ENCODE measurements at regions not wholly inside any gene's neighbourhood (a gene's known extent, or its start where the extent isn't known, plus 50 kb on each side); places are given as distances from the start of the nearest gene placed in this dataset.

- no peak overlapping the region for H3K27ac ChIP-seq (ENCODE audit: low read length)
- H3K4me3 ChIP-seq (ENCODE audit: low read length): no peak overlapping the region
- peaks cover 16% of the 10 kb centered on the region for H3K27me3 ChIP-seq (ENCODE audit: control insufficient read depth, insufficient read depth, low read length)
- no peaks in the 10 kb centered on the region for H3K9me3 ChIP-seq (ENCODE audit: control insufficient read depth, low read depth, low read length)
- H3K9ac ChIP-seq (ENCODE audit: low read length): no peak overlapping the region
- no peaks in the 10 kb centered on the region for H3K4me1 ChIP-seq (ENCODE audit: control insufficient read depth, low read depth, low read length)
- no peaks in the 10 kb centered on the region for H3K36me3 ChIP-seq (ENCODE audit: control insufficient read depth, low read depth, low read length)
Observed at GRCh38 chr20:2203436-2203835, 92.4 kb upstream of the TGM3 start.

GRCh38 chr20:2204021-2204420 lies 91.8 kb upstream of the TGM3 start:
- H3K9me3 ChIP-seq (ENCODE audit: control insufficient read depth, low read depth, low read length): no peaks in the 10 kb centered on the region
- no peaks in the 10 kb centered on the region for H3K4me1 ChIP-seq (ENCODE audit: control insufficient read depth, low read depth, low read length)
- H3K4me3 ChIP-seq (ENCODE audit: low read length): no peak overlapping the region
- H3K36me3 ChIP-seq (ENCODE audit: control insufficient read depth, low read depth, low read length): no peaks in the 10 kb centered on the region
- H3K9ac ChIP-seq (ENCODE audit: low read length): no peak overlapping the region
- H3K27me3 ChIP-seq (ENCODE audit: control insufficient read depth, insufficient read depth, low read length): peaks cover 21% of the 10 kb centered on the region
- no peak overlapping the region for H3K27ac ChIP-seq (ENCODE audit: low read length)

GRCh38 chr20:2206957-2207769 lies 88.6 kb upstream of the TGM3 start:
- H3K27me3 ChIP-seq (ENCODE audit: control insufficient read depth, insufficient read depth, low read length): peaks cover 22% of the 10 kb centered on the region
- H3K36me3 ChIP-seq (ENCODE audit: control insufficient read depth, low read depth, low read length): no peaks in the 10 kb centered on the region
- peak overlapping the region; percentile 66 for H3K4me3 ChIP-seq (ENCODE audit: low read length)
- peak overlapping the region; percentile 40 for H3K9ac ChIP-seq (ENCODE audit: low read length)
- no peak overlapping the region for H3K27ac ChIP-seq (ENCODE audit: low read length)
- no peaks in the 10 kb centered on the region for H3K4me1 ChIP-seq (ENCODE audit: control insufficient read depth, low read depth, low read length)
- H3K9me3 ChIP-seq (ENCODE audit: control insufficient read depth, low read depth, low read length): no peaks in the 10 kb centered on the region

- Histone ChIP-seq H3K9ac (ENCODE audit: low read length) (no peak overlapping the region), H3K27ac (ENCODE audit: low read length) (no peak overlapping the region), H3K27me3 (ENCODE audit: control insufficient read depth, insufficient read depth, low read length) (peaks cover 22% of the 10 kb centered on the region), H3K9me3 (ENCODE audit: control insufficient read depth, low read depth, low read length) (no peaks in the 10 kb centered on the region), H3K4me1 (ENCODE audit: control insufficient read depth, low read depth, low read length) (no peaks in the 10 kb centered on the region), H3K36me3 (ENCODE audit: control insufficient read depth, low read depth, low read length) (no peaks in the 10 kb centered on the region), H3K4me3 (ENCODE audit: low read length) (peak overlapping the region; percentile 66)
Observed at GRCh38 chr20:2207770-2208097, 88.1 kb upstream of the TGM3 start.

GRCh38 chr20:2208897-2209296 lies 86.9 kb upstream of the TGM3 start:
- H3K9ac ChIP-seq (ENCODE audit: low read length): no peak overlapping the region
- no peaks in the 10 kb centered on the region for H3K9me3 ChIP-seq (ENCODE audit: control insufficient read depth, low read depth, low read length)
- no peak overlapping the region for H3K4me3 ChIP-seq (ENCODE audit: low read length)
- no peaks in the 10 kb centered on the region for H3K4me1 ChIP-seq (ENCODE audit: control insufficient read depth, low read depth, low read length)
- peaks cover 22% of the 10 kb centered on the region for H3K27me3 ChIP-seq (ENCODE audit: control insufficient read depth, insufficient read depth, low read length)
- H3K36me3 ChIP-seq (ENCODE audit: control insufficient read depth, low read depth, low read length): no peaks in the 10 kb centered on the region
- H3K27ac ChIP-seq (ENCODE audit: low read length): no peak overlapping the region

- H3K9me3 ChIP-seq (ENCODE audit: control insufficient read depth, low read depth, low read length): no peaks in the 10 kb centered on the region
- no peaks in the 10 kb centered on the region for H3K36me3 ChIP-seq (ENCODE audit: control insufficient read depth, low read depth, low read length)
- peaks cover 22% of the 10 kb centered on the region for H3K27me3 ChIP-seq (ENCODE audit: control insufficient read depth, insufficient read depth, low read length)
- H3K9ac ChIP-seq (ENCODE audit: low read length): no peak overlapping the region
- H3K4me3 ChIP-seq (ENCODE audit: low read length): no peak overlapping the region
- H3K4me1 ChIP-seq (ENCODE audit: control insufficient read depth, low read depth, low read length): no peaks in the 10 kb centered on the region
- no peak overlapping the region for H3K27ac ChIP-seq (ENCODE audit: low read length)
Observed at GRCh38 chr20:2210646-2211552, 84.9 kb upstream of the TGM3 start.

- H3K4me1 ChIP-seq (ENCODE audit: control insufficient read depth, low read depth, low read length): no peaks in the 10 kb centered on the region
- no peaks in the 10 kb centered on the region for H3K36me3 ChIP-seq (ENCODE audit: control insufficient read depth, low read depth, low read length)
- no peak overlapping the region for H3K4me3 ChIP-seq (ENCODE audit: low read length)
- H3K9ac ChIP-seq (ENCODE audit: low read length): no peak overlapping the region
- no peak overlapping the region for H3K27ac ChIP-seq (ENCODE audit: low read length)
- no peaks in the 10 kb centered on the region for H3K9me3 ChIP-seq (ENCODE audit: control insufficient read depth, low read depth, low read length)
- peaks cover 15% of the 10 kb centered on the region for H3K27me3 ChIP-seq (ENCODE audit: control insufficient read depth, insufficient read depth, low read length)
Observed at GRCh38 chr20:2212456-2213015, 83.3 kb upstream of the TGM3 start.

- Histone ChIP-seq H3K27ac (ENCODE audit: low read length) (no peak overlapping the region), H3K27me3 (ENCODE audit: control insufficient read depth, insufficient read depth, low read length) (peaks cover 7% of the 10 kb centered on the region), H3K36me3 (ENCODE audit: control insufficient read depth, low read depth, low read length) (no peaks in the 10 kb centered on the region), H3K4me1 (ENCODE audit: control insufficient read depth, low read depth, low read length) (no peaks in the 10 kb centered on the region), H3K4me3 (ENCODE audit: low read length) (no peak overlapping the region), H3K9me3 (ENCODE audit: control insufficient read depth, low read depth, low read length) (no peaks in the 10 kb centered on the region), H3K9ac (ENCODE audit: low read length) (no peak overlapping the region)
Observed at GRCh38 chr20:2213401-2213800, 82.4 kb upstream of the TGM3 start.

- Histone ChIP-seq H3K9ac (ENCODE audit: low read length) (no peak overlapping the region), H3K27me3 (ENCODE audit: control insufficient read depth, insufficient read depth, low read length) (no peaks in the 10 kb centered on the region), H3K9me3 (ENCODE audit: control insufficient read depth, low read depth, low read length) (peaks cover 4% of the 10 kb centered on the region), H3K27ac (ENCODE audit: low read length) (no peak overlapping the region), H3K4me3 (ENCODE audit: low read length) (no peak overlapping the region), H3K36me3 (ENCODE audit: control insufficient read depth, low read depth, low read length) (no peaks in the 10 kb centered on the region), H3K4me1 (ENCODE audit: control insufficient read depth, low read depth, low read length) (no peaks in the 10 kb centered on the region)
Observed at GRCh38 chr20:2217857-2218539, 77.8 kb upstream of the TGM3 start.

GRCh38 chr20:2219481-2220006 lies 76.3 kb upstream of the TGM3 start:
- Histone ChIP-seq H3K4me3 (ENCODE audit: low read length) (no peak overlapping the region), H3K9ac (ENCODE audit: low read length) (no peak overlapping the region)

GRCh38 chr20:2220298-2220697 lies 75.5 kb upstream of the TGM3 start:
- Histone ChIP-seq H3K36me3 (ENCODE audit: control insufficient read depth, low read depth, low read length) (no peaks in the 10 kb centered on the region), H3K27ac (ENCODE audit: low read length) (no peak overlapping the region)

More at GRCh38 chr20:2219481-2220006, 76.3 kb upstream of the TGM3 start:
- Histone ChIP-seq H3K27me3 (ENCODE audit: control insufficient read depth, insufficient read depth, low read length) (no peaks in the 10 kb centered on the region), H3K9me3 (ENCODE audit: control insufficient read depth, low read depth, low read length) (peaks cover 4% of the 10 kb centered on the region), H3K27ac (ENCODE audit: low read length) (no peak overlapping the region), H3K4me1 (ENCODE audit: control insufficient read depth, low read depth, low read length) (no peaks in the 10 kb centered on the region), H3K36me3 (ENCODE audit: control insufficient read depth, low read depth, low read length) (no peaks in the 10 kb centered on the region)

More at GRCh38 chr20:2220298-2220697, 75.5 kb upstream of the TGM3 start:
- Histone ChIP-seq H3K27me3 (ENCODE audit: control insufficient read depth, insufficient read depth, low read length) (no peaks in the 10 kb centered on the region), H3K4me3 (ENCODE audit: low read length) (no peak overlapping the region), H3K9me3 (ENCODE audit: control insufficient read depth, low read depth, low read length) (peaks cover 4% of the 10 kb centered on the region), H3K4me1 (ENCODE audit: control insufficient read depth, low read depth, low read length) (no peaks in the 10 kb centered on the region), H3K9ac (ENCODE audit: low read length) (no peak overlapping the region)

Data from iPS-18a (cell line).